CD8-positive, alpha-beta memory T cell (primary cell): ENCODE measurements at regions not wholly inside any gene's neighbourhood (a gene's known extent, or its start where the extent isn't known, plus 50 kb on each side); places are given as distances from the start of the nearest gene placed in this dataset.

Experiments used
- CTCF ChIA-PET: fragments of 350-600 bp; sonication (Branson Sonifier 250); formaldehyde crosslinking; loops from one replicate; lab custom pipeline; 2021; ENCODE audit warnings: antibody characterized with exemption; lab: Charles Lee
- POLR2A ChIA-PET: fragments of 350-600 bp; sonication (Branson Sonifier 250); formaldehyde crosslinking; loops from one replicate; lab custom pipeline; 2021; ENCODE audit warnings: antibody characterized with exemption; lab: Charles Lee
- DNase-seq, 5 donors: peaks; one replicate each; pipeline versions ENCODE4 v3.0.0 to v3.0.0-alpha.2; 2020 to 2022; ENCODE audit warnings: mixed read lengths in 1 of 5
- H3K27ac ChIP-seq: one replicate; pipeline ENCODE4 v1.7.0; 2013; ENCODE audit warnings: low read depth, mild to moderate bottlenecking, low read length, moderate library complexity
- H3K27me3 ChIP-seq: 2 replicates; pipeline ENCODE4 v1.7.0; 2013; ENCODE audit warnings: low read length, mild to moderate bottlenecking; ENCODE audit not compliant: insufficient read depth, poor library complexity, severe bottlenecking
- H3K36me3 ChIP-seq: 2 replicates; pipeline ENCODE4 v1.7.0; 2013; ENCODE audit warnings: mild to moderate bottlenecking, low read length, moderate library complexity; ENCODE audit not compliant: insufficient read depth
- H3K4me1 ChIP-seq: 2 replicates; pipeline ENCODE4 v1.7.0; 2013; ENCODE audit warnings: mild to moderate bottlenecking, low read length, moderate library complexity; ENCODE audit not compliant: insufficient read depth
- H3K4me3 ChIP-seq: 2 replicates; pipeline ENCODE4 v1.7.0; 2013; ENCODE audit warnings: mild to moderate bottlenecking, low read length
- H3K9me3 ChIP-seq: 2 replicates; pipeline ENCODE4 v1.7.0; 2013; ENCODE audit warnings: mild to moderate bottlenecking, low read length
- H3K27ac Mint-ChIP-seq, 8 donors: one replicate each; pipeline ENCODE4 v1.8.0; 2020 to 2021; ENCODE audit warnings: mixed read lengths in 8 of 8, mild to moderate bottlenecking in 6 of 8, inconsistent platforms in 3 of 8, moderate library complexity in 3 of 8
- H3K27me3 Mint-ChIP-seq, 2 donors: one replicate each; pipeline ENCODE4 v1.8.0; 2020 to 2021; ENCODE audit warnings: mixed read lengths in 2 of 2, mild to moderate bottlenecking in 1 of 2, moderate library complexity in 1 of 2
- H3K36me3 Mint-ChIP-seq, 3 donors: one replicate each; pipeline ENCODE4 v1.8.0; 2020 to 2021; ENCODE audit warnings: mixed read lengths in 3 of 3, inconsistent platforms in 1 of 3, mild to moderate bottlenecking in 1 of 3
- H3K4me1 Mint-ChIP-seq, 3 donors: one replicate each; pipeline ENCODE4 v1.8.0; 2020 to 2021; ENCODE audit warnings: mixed read lengths in 3 of 3, inconsistent platforms in 1 of 3, mild to moderate bottlenecking in 1 of 3
- H3K4me3 Mint-ChIP-seq, 7 donors: one replicate each; pipeline ENCODE4 v1.8.0; 2020 to 2021; ENCODE audit warnings: mixed read lengths in 7 of 7, mild to moderate bottlenecking in 6 of 7, moderate library complexity in 4 of 7, inconsistent platforms in 2 of 7
- H3K9me3 Mint-ChIP-seq, 5 donors: one replicate each; pipeline ENCODE4 v1.8.0; 2020 to 2022; ENCODE audit warnings: mixed read lengths in 5 of 5, mild to moderate bottlenecking in 3 of 5, moderate library complexity in 2 of 5, inconsistent platforms in 1 of 5

- H3K27ac ChIP-seq: no peak overlapping the region
- H3K4me1 Mint-ChIP-seq: peaks cover 10 to 11% (median 11%) of the 10 kb centered on the region in 3 donors
- no peak overlapping the region for H3K27ac Mint-ChIP-seq
- no peaks in the 10 kb centered on the region for H3K36me3 Mint-ChIP-seq
- no peak for DNase-seq
- H3K27me3 ChIP-seq: no peaks in the 10 kb centered on the region
- H3K36me3 ChIP-seq: no peaks in the 10 kb centered on the region
- H3K9me3 Mint-ChIP-seq: no peaks in the 10 kb centered on the region
- no peak overlapping the region for H3K4me3 Mint-ChIP-seq
- H3K27me3 Mint-ChIP-seq: peaks cover 0 to 3% of the 10 kb centered on the region in 2 donors
- POLR2A ChIA-PET: no interaction called here
- CTCF ChIA-PET: no interaction called here
- H3K4me3 ChIP-seq: no peak overlapping the region
- peaks cover 10% of the 10 kb centered on the region for H3K4me1 ChIP-seq
- H3K9me3 ChIP-seq: no peaks in the 10 kb centered on the region
These were observed 116.3 kb upstream of the OLIG2 start for GRCh38 chr21:32909393-32909792.

DNA sequence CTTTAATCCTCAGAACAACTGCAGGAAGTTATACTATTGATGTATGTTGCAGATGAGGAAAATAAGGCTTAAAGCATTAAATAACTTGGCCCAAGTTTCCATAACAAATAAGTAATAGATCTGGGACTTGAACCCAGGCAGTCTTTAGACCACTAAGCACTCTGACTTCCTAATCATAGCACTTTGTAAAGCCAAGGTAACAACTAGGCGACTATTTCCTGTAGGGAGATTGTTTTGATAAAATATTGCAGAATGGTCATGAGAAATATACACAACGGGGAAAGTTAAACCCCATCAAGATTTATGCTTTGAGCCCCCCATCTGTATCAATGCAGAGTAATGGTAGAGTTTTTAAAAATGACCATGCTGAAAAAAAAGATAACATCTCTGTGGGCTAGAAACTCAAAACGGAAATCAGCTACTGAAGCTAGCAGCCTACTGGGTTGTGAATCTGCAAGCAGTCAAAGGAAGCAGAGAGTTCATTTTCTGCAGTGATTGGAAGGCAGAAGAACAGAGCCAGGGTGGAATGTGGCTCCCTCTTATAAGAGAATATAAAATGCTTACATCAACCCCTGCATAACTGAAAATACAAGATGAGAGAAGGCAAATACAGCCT lies 111.2 kb upstream of the OLIG2 start:
- H3K4me3 ChIP-seq: peak overlapping the region; percentile 26
- Mint-ChIP-seq H3K9me3 (no peaks in the 10 kb centered on the region), H3K27ac (peak overlapping the region; percentile 0 to 93 (median 48)), H3K4me1 (peaks cover 31 to 38% (median 36%) of the 10 kb centered on the region in 3 donors), H3K36me3 (no peaks in the 10 kb centered on the region), H3K4me3 (peak overlapping the region in 6 of 7 donors; percentile 6 to 66 (median 42)), H3K27me3 (peaks cover 0 to under 1% of the 10 kb centered on the region in 2 donors)
- ChIA-PET CTCF (interaction anchor here (1.4 to 1.9 kb wide), 2 partner anchors 28 to 283 kb away, joined by 4 read pairs; no protein-coding TSS in a partner anchor), POLR2A (no interaction called here)
- H3K27ac ChIP-seq: no peak overlapping the region
- H3K9me3 ChIP-seq: no peaks in the 10 kb centered on the region
- no peaks in the 10 kb centered on the region for H3K36me3 ChIP-seq
- peaks cover 36% of the 10 kb centered on the region for H3K4me1 ChIP-seq
- DNase-seq: peak in 2 of 5 donors; percentile 23 to 29
- H3K27me3 ChIP-seq: no peaks in the 10 kb centered on the region

GRCh38 chr21:32915099-32915498 lies 110.6 kb upstream of the OLIG2 start:
- POLR2A ChIA-PET: no interaction called here
- Mint-ChIP-seq H3K27me3 (no peaks in the 10 kb centered on the region), H3K27ac (peak overlapping the region; percentile 15 to 93 (median 54))

GRCh38 chr21:32916088-32916487 lies 109.6 kb upstream of the OLIG2 start:
- DNase-seq: no peak
- peak overlapping the region in 1 of 7 donors; percentile 32 for H3K4me3 Mint-ChIP-seq
- H3K27me3 Mint-ChIP-seq: no peaks in the 10 kb centered on the region
- Histone ChIP-seq H3K27ac (no peak overlapping the region), H3K27me3 (no peaks in the 10 kb centered on the region), H3K9me3 (no peaks in the 10 kb centered on the region), H3K36me3 (no peaks in the 10 kb centered on the region), H3K4me3 (no peak overlapping the region), H3K4me1 (peaks cover 36% of the 10 kb centered on the region)
- CTCF ChIA-PET: interaction anchor here (1.3 to 1.9 kb wide), 2 partner anchors 16 to 281 kb away, joined by 4 read pairs; no protein-coding TSS in a partner anchor
- H3K4me1 Mint-ChIP-seq: peaks cover 31 to 38% (median 36%) of the 10 kb centered on the region in 3 donors
- POLR2A ChIA-PET: no interaction called here
- H3K9me3 Mint-ChIP-seq: no peaks in the 10 kb centered on the region
- peak overlapping the region in 5 of 8 donors; percentile 15 to 93 (median 51) for H3K27ac Mint-ChIP-seq
- H3K36me3 Mint-ChIP-seq: peaks cover 0 to 2% (median 0%) of the 10 kb centered on the region in 3 donors

More at GRCh38 chr21:32915099-32915498, 110.6 kb upstream of the OLIG2 start:
- Histone ChIP-seq H3K4me3 (no peak overlapping the region), H3K27me3 (no peaks in the 10 kb centered on the region), H3K9me3 (no peaks in the 10 kb centered on the region), H3K27ac (no peak overlapping the region), H3K36me3 (no peaks in the 10 kb centered on the region), H3K4me1 (peaks cover 36% of the 10 kb centered on the region)
- H3K4me3 Mint-ChIP-seq: peak overlapping the region in 5 of 7 donors; percentile 14 to 66 (median 51)
- H3K36me3 Mint-ChIP-seq: no peaks in the 10 kb centered on the region
- peaks cover 31 to 38% (median 36%) of the 10 kb centered on the region in 3 donors for H3K4me1 Mint-ChIP-seq
- H3K9me3 Mint-ChIP-seq: no peaks in the 10 kb centered on the region
- CTCF ChIA-PET: interaction anchor here (0.9 to 1.9 kb wide), 3 partner anchors 25 to 282 kb away, joined by 4 read pairs; no protein-coding TSS in a partner anchor
- no peak for DNase-seq

DNA sequence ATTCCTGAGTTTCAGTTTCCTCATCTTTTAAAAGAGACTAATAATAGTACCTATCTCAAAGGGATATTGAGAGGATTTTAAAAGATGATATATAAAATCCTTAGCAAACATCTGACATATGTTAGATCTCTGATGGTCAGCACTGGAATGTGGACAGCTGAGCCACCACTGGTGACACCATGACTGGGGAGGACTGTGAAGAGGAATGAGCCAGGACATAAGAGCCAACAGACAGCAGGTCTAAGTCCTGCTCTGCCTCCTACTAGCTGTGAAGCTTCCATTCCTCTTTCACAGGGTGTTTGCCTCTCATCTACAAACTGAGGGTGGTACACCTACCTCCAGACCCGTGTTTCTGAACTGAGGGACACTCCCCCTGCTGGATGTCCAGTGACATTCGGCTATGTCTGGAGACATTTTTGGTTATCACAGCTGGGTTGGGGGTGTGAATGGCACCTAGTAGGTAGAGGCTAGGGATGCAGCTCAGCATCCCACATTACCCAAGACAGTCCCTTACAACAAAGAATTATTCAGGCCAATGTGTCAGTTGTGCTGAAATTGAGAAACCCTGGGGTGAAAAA lies 109.1 kb upstream of the OLIG2 start:
- ChIA-PET POLR2A (interaction anchor here (0.5 kb wide), 1 partner anchor 10 kb away, joined by 3 read pairs; no protein-coding TSS in a partner anchor), CTCF (interaction anchor here (0.7 to 1.3 kb wide), 3 partner anchors 9 to 24 kb away, joined by 3 to 4 read pairs (median 3); no protein-coding TSS in a partner anchor)
- no peaks in the 10 kb centered on the region for H3K27me3 ChIP-seq
- H3K4me3 Mint-ChIP-seq: no peak overlapping the region
- H3K27ac Mint-ChIP-seq: peak overlapping the region in 4 of 8 donors; percentile 40 to 66 (median 46)
- no peak overlapping the region for H3K27ac ChIP-seq
- peaks cover 31 to 41% (median 36%) of the 10 kb centered on the region in 3 donors for H3K4me1 Mint-ChIP-seq
- H3K36me3 Mint-ChIP-seq: peaks cover 0 to 2% (median 0%) of the 10 kb centered on the region in 3 donors
- H3K36me3 ChIP-seq: no peaks in the 10 kb centered on the region
- H3K9me3 ChIP-seq: no peaks in the 10 kb centered on the region
- no peak for DNase-seq
- H3K4me3 ChIP-seq: no peak overlapping the region
- no peaks in the 10 kb centered on the region for H3K27me3 Mint-ChIP-seq
- H3K9me3 Mint-ChIP-seq: no peaks in the 10 kb centered on the region
- H3K4me1 ChIP-seq: peaks cover 36% of the 10 kb centered on the region

- H3K27ac Mint-ChIP-seq: peak overlapping the region in 3 of 8 donors; percentile 27 to 88 (median 66)
- H3K36me3 Mint-ChIP-seq: peaks cover 0 to 2% (median 0%) of the 10 kb centered on the region in 3 donors
- no peaks in the 10 kb centered on the region for H3K9me3 ChIP-seq
- peaks cover 36% of the 10 kb centered on the region for H3K4me1 ChIP-seq
- no peaks in the 10 kb centered on the region for H3K27me3 ChIP-seq
- no peak overlapping the region for H3K27ac ChIP-seq
- H3K4me1 Mint-ChIP-seq: peaks cover 31 to 47% (median 39%) of the 10 kb centered on the region in 3 donors
- H3K27me3 Mint-ChIP-seq: no peaks in the 10 kb centered on the region
- no peaks in the 10 kb centered on the region for H3K36me3 ChIP-seq
- no peak overlapping the region for H3K4me3 ChIP-seq
- DNase-seq: no peak
- ChIA-PET POLR2A (interaction anchor here (0.5 to 0.8 kb wide), 2 partner anchors 9 to 307 kb away, joined by 3 to 4 read pairs; no protein-coding TSS in a partner anchor), CTCF (interaction anchor here (0.7 to 1.1 kb wide), 2 partner anchors 8 to 23 kb away, joined by 3 read pairs; no protein-coding TSS in a partner anchor)
- H3K9me3 Mint-ChIP-seq: no peaks in the 10 kb centered on the region
- H3K4me3 Mint-ChIP-seq: no peak overlapping the region
These were observed 108.2 kb upstream of the OLIG2 start for GRCh38 chr21:32917362-32918135.

DNA sequence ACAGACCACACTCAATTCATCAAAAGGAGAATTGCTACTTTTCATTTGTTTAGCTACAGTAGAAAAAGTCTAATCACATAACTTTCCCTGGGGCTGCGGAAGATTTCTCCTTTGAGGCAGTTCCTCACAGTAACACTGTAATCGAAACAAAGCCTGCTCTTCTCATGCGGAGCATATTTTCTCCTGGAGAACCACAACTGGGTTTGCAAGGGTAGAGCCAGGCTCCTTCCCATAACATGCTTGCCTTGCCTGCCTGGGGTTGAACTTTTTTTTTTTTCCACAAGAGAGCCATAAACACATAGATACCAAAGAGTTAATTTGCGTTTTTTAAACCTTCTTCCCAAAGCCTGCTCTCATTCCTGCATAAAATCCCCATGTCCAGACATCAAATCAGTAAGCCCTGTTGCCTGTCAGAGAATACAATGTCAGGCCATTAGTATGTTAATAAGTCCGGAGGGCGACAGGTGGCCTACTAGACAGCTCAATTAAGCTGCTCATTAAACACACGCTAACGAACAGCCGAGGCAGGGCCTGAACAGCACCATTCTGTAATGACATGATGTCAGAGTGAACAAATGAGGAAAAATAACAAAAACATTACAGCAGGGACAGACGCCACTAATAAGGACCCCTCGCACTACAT lies 107.1 kb upstream of the OLIG2 start:
- ChIA-PET POLR2A (interaction anchor here (0.7 kb wide), 1 partner anchor 527 kb away, joined by 6 read pairs; no protein-coding TSS in a partner anchor), CTCF (interaction anchor here (1.6 to 1.7 kb wide), 4 partner anchors 21 to 279 kb away, joined by 3 to 7 read pairs (median 4); no protein-coding TSS in a partner anchor)
- no peak for DNase-seq
- no peaks in the 10 kb centered on the region for H3K27me3 ChIP-seq
- no peak overlapping the region for H3K27ac Mint-ChIP-seq
- H3K36me3 ChIP-seq: no peaks in the 10 kb centered on the region
- peaks cover 33% of the 10 kb centered on the region for H3K4me1 ChIP-seq
- H3K4me1 Mint-ChIP-seq: peaks cover 28 to 44% (median 37%) of the 10 kb centered on the region in 3 donors
- peaks cover 0 to 2% (median 0%) of the 10 kb centered on the region in 3 donors for H3K36me3 Mint-ChIP-seq
- H3K9me3 ChIP-seq: no peaks in the 10 kb centered on the region
- H3K4me3 Mint-ChIP-seq: no peak overlapping the region
- no peak overlapping the region for H3K4me3 ChIP-seq
- no peaks in the 10 kb centered on the region for H3K27me3 Mint-ChIP-seq
- no peak overlapping the region for H3K27ac ChIP-seq
- H3K9me3 Mint-ChIP-seq: no peaks in the 10 kb centered on the region
